Ureter (tissue), 1 donor: ENCODE measurements at regions not wholly inside any gene's neighbourhood (a gene's known extent, or its start where the extent isn't known, plus 50 kb on each side); places are given as distances from the start of the nearest gene placed in this dataset.
"Not testable (repeated sequence)": the region's sequence is repeated elsewhere in the genome, so short reads cannot be mapped to it uniquely, and the experiment has no call there.

Source experiments
- DNase-seq: peaks from one replicate; pipeline ENCODE4 v3.0.0-alpha.2; 2020; ENCODE audit warnings: low spot score
- donor health status: DM: yes; HTN: yes; CAD: no.

- no peak for DNase-seq
Measured at GRCh38 chr18:30175061-30175574, 867.4 kb downstream of the DSC3 start.

- DNase-seq, result no peak
Measured at GRCh38 chr18:30163573-30163972, 879.0 kb downstream of the DSC3 start.

GRCh38 chr18:30160124-30160523, 882.4 kb downstream of the DSC3 start:
- DNase-seq, result no peak

GRCh38 chr18:30150586-30151250, 891.8 kb downstream of the DSC3 start:
- DNase-seq, result no peak

- no peak for DNase-seq
Measured at GRCh38 chr18:30149585-30149984, 893.0 kb downstream of the DSC3 start.

GRCh38 chr18:30142870-30143269, 899.7 kb downstream of the DSC3 start:
- no peak for DNase-seq

- DNase-seq, result no peak
Measured at GRCh38 chr18:30142248-30142647, 900.3 kb downstream of the DSC3 start.

GRCh38 chr18:30141506-30141905, 901.0 kb downstream of the DSC3 start:
- DNase-seq, result not testable (repeated sequence)

GRCh38 chr18:30139631-30140287, 902.8 kb downstream of the DSC3 start:
- no peak for DNase-seq

- DNase-seq, result no peak
Measured at GRCh38 chr18:30135938-30136337, 906.6 kb downstream of the DSC3 start.

- no peak for DNase-seq
Measured at GRCh38 chr18:30134020-30134419, 908.5 kb downstream of the DSC3 start.

GRCh38 chr18:30132959-30133358, 909.6 kb downstream of the DSC3 start:
- DNase-seq, result no peak

GRCh38 chr18:30121397-30121796, 921.1 kb downstream of the DSC3 start:
- no peak for DNase-seq

GRCh38 chr18:30113454-30113853, 929.1 kb downstream of the DSC3 start:
- DNase-seq, result no peak

GRCh38 chr18:30106356-30106755, 936.2 kb downstream of the DSC3 start:
- DNase-seq, result no peak

- DNase-seq, result no peak
Measured at GRCh38 chr18:30103881-30104280, 938.7 kb downstream of the DSC3 start.

- no peak for DNase-seq
Measured at GRCh38 chr18:30096796-30097195, 945.7 kb downstream of the DSC3 start.

- no peak for DNase-seq
Measured at GRCh38 chr18:30094556-30094955, 948.0 kb downstream of the DSC3 start.

- no peak for DNase-seq
Measured at GRCh38 chr18:30093376-30093775, 949.2 kb downstream of the DSC3 start.

GRCh38 chr18:30088238-30089015, 954.1 kb downstream of the DSC3 start:
- no peak for DNase-seq

GRCh38 chr18:30086351-30086750, 956.2 kb downstream of the DSC3 start:
- DNase-seq, result no peak

- no peak for DNase-seq
Measured at GRCh38 chr18:30081122-30081521, 961.4 kb downstream of the DSC3 start.
